ENCODE measurements at regions not wholly inside any gene's neighbourhood (a gene's known extent, or its start where the extent isn't known, plus 50 kb on each side); places are given as distances from the start of the nearest gene placed in this dataset.

DNA sequence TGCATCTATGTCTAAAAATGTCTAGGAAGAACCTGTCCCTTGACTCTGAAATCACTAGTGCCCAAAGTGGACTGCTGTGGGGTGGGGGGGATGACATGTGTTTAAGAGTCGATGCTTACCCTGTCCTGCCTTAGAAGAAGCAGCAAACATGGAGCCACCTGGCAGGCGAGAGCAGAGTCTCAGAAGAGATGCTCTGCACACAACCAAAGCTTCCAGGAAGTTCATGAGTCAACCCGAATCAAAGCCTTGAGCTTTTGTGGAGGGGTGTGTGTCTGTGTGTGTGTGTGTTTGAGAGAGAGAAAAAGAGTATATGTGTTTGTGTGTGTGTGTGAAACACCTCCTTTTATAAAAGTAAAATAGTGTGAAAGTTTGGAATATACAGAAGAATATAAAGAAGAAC is 269.9 kb downstream of the ALDH8A1 start:
- TF ChIP-seq, protein P1, sequence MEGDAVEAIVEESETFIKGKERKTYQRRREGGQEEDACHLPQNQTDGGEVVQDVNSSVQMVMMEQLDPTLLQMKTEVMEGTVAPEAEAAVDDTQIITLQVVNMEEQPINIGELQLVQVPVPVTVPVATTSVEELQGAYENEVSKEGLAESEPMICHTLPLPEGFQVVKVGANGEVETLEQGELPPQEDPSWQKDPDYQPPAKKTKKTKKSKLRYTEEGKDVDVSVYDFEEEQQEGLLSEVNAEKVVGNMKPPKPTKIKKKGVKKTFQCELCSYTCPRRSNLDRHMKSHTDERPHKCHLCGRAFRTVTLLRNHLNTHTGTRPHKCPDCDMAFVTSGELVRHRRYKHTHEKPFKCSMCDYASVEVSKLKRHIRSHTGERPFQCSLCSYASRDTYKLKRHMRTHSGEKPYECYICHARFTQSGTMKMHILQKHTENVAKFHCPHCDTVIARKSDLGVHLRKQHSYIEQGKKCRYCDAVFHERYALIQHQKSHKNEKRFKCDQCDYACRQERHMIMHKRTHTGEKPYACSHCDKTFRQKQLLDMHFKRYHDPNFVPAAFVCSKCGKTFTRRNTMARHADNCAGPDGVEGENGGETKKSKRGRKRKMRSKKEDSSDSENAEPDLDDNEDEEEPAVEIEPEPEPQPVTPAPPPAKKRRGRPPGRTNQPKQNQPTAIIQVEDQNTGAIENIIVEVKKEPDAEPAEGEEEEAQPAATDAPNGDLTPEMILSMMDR (IDR thresholded peaks at IDR 0.05) = no peak
- TF ChIP-seq POLR2A (IDR thresholded peaks at IDR 0.05) = no peak
